ENCODE measurements at regions not wholly inside any gene's neighbourhood (a gene's known extent, or its start where the extent isn't known, plus 50 kb on each side); places are given as distances from the start of the nearest gene placed in this dataset.

- Histone ChIP-seq H3K4me1 (no peaks in the 10 kb centered on the region), H3K36me3 (no peaks in the 10 kb centered on the region), H3K27ac (no peak overlapping the region), H3K27me3 (no peaks in the 10 kb centered on the region), H3K9me3 (no peaks in the 10 kb centered on the region), H3K4me3 (replicated peaks in 1 of 3) (no peak overlapping the region)
- TF ChIP-seq CTCF (IDR thresholded peaks at IDR 0.05): no peak
- no peak for TF ChIP-seq POLR2A (IDR thresholded peaks at IDR 0.05)
- no peak for DNase-seq
- 76 to 91% methylated on average over 7 of the region's 7 CpGs for WGBS, 2 donors
- intact Hi-C loops (cut with DNase I): no loop called here
Measured at GRCh38 chr7:23964715-23965114, 254.7 kb downstream of the STK31 start.

GRCh38 chr7:23965296-23965695 lies 255.3 kb downstream of the STK31 start:
- TF ChIP-seq POLR2A (IDR thresholded peaks at IDR 0.05): no peak
- TF ChIP-seq CTCF (IDR thresholded peaks at IDR 0.05): no peak
- no peaks in the 10 kb centered on the region for H3K36me3 ChIP-seq
- H3K4me1 ChIP-seq: no peaks in the 10 kb centered on the region
- intact Hi-C loops (cut with DNase I): no loop called here
- no peak overlapping the region for H3K4me3 ChIP-seq (replicated peaks in 1 of 3)
- WGBS, 2 donors: 88 to 96% methylated on average over 5 of the region's 5 CpGs
- no peak for DNase-seq
- no peak overlapping the region for H3K27ac ChIP-seq
- no peaks in the 10 kb centered on the region for H3K9me3 ChIP-seq
- H3K27me3 ChIP-seq: no peaks in the 10 kb centered on the region

- TF ChIP-seq POLR2A (IDR thresholded peaks at IDR 0.05) (no peak), CTCF (IDR thresholded peaks at IDR 0.05) (no peak)
- no peaks in the 10 kb centered on the region for H3K36me3 ChIP-seq
- no peaks in the 10 kb centered on the region for H3K4me1 ChIP-seq
- H3K27me3 ChIP-seq: no peaks in the 10 kb centered on the region
- no peak for DNase-seq
- H3K27ac ChIP-seq: no peak overlapping the region
- intact Hi-C loops (cut with DNase I): no loop called here
- H3K9me3 ChIP-seq: no peaks in the 10 kb centered on the region
- no peak overlapping the region for H3K4me3 ChIP-seq (replicated peaks in 1 of 3)
Measured at GRCh38 chr7:23966941-23967340, 256.9 kb downstream of the STK31 start.

GRCh38 chr7:23967949-23968599 lies 258.1 kb downstream of the STK31 start:
- Histone ChIP-seq H3K27ac (no peak overlapping the region), H3K9me3 (no peaks in the 10 kb centered on the region), H3K27me3 (no peaks in the 10 kb centered on the region), H3K4me3 (replicated peaks in 1 of 3) (no peak overlapping the region), H3K36me3 (no peaks in the 10 kb centered on the region), H3K4me1 (no peaks in the 10 kb centered on the region)
- intact Hi-C loops (cut with DNase I): no loop called here
- DNase-seq: no peak
- no peak for TF ChIP-seq POLR2A (IDR thresholded peaks at IDR 0.05)
- 74 to 88% methylated on average over 4 to 5 of the region's 5 CpGs for WGBS, 2 donors

- intact Hi-C loops (cut with DNase I): no loop called here
Measured at GRCh38 chr7:23968791-23969190, 258.8 kb downstream of the STK31 start.

More at GRCh38 chr7:23968791-23969190, 258.8 kb downstream of the STK31 start:
- H3K36me3 ChIP-seq: no peaks in the 10 kb centered on the region
- WGBS, 2 donors: 68 to 78% methylated on average over 2 of the region's 2 CpGs
- no peaks in the 10 kb centered on the region for H3K4me1 ChIP-seq
- no peak for TF ChIP-seq CTCF (IDR thresholded peaks at IDR 0.05)
- TF ChIP-seq POLR2A (IDR thresholded peaks at IDR 0.05): no peak
- H3K27me3 ChIP-seq: no peaks in the 10 kb centered on the region
- H3K27ac ChIP-seq: no peak overlapping the region
- no peak for DNase-seq
- no peak overlapping the region for H3K4me3 ChIP-seq (replicated peaks in 1 of 3)
- H3K9me3 ChIP-seq: no peaks in the 10 kb centered on the region
